Loucy (cell line): ENCODE measurements at regions not wholly inside any gene's neighbourhood (a gene's known extent, or its start where the extent isn't known, plus 50 kb on each side); places are given as distances from the start of the nearest gene placed in this dataset.

Experiments used
- H2AFZ ChIP-seq: fragments of 200-600 bp; sonication (generic); 2 replicates; pipeline ENCODE4 v1.6.0; 2016; ENCODE audit warnings: antibody characterized with exemption, mild to moderate bottlenecking, low read length, moderate library complexity
- H3F3A ChIP-seq: fragments of 200-600 bp; 2 replicates; pipeline ENCODE4 v1.6.0; 2016; ENCODE audit warnings: antibody characterized with exemption, low read depth, mild to moderate bottlenecking
- H3K27me3 ChIP-seq: fragments of 200-600 bp; sonication (generic); 2 replicates; pipeline ENCODE4 v1.6.1; 2014; ENCODE audit warnings: low read length, mild to moderate bottlenecking; ENCODE audit not compliant: insufficient read depth, poor library complexity, severe bottlenecking
- H3K36me3 ChIP-seq: fragments of 200-600 bp; sonication (generic); 2 replicates; pipeline ENCODE4 v1.6.1; 2016; ENCODE audit warnings: low read length; ENCODE audit not compliant: insufficient read depth
- H3K4me1 ChIP-seq: fragments of 200-600 bp; sonication (generic); 2 replicates; pipeline ENCODE4 v1.5.1; 2014; ENCODE audit warnings: low read length, mild to moderate bottlenecking; ENCODE audit not compliant: insufficient read depth, poor library complexity, severe bottlenecking
- H3K4me2 ChIP-seq: fragments of 200-600 bp; sonication (generic); 2 replicates; pipeline ENCODE4 v1.6.0; 2014; ENCODE audit warnings: antibody characterized with exemption, low read length, low read depth, mild to moderate bottlenecking; ENCODE audit not compliant: poor library complexity, severe bottlenecking
- H3K4me3 ChIP-seq: fragments of 200-600 bp; sonication (generic); 2 replicates; pipeline ENCODE4 v1.5.1; 2014; ENCODE audit warnings: low read length, mild to moderate bottlenecking, mixed read lengths; ENCODE audit not compliant: poor library complexity, severe bottlenecking
- H3K79me2 ChIP-seq: fragments of 200-600 bp; sonication (generic); 2 replicates; pipeline ENCODE4 v1.6.1; 2014; ENCODE audit warnings: low read length; ENCODE audit not compliant: insufficient read depth
- H3K9ac ChIP-seq: fragments of 200-600 bp; sonication (generic); 2 replicates; pipeline ENCODE4 v1.6.0; 2014; ENCODE audit warnings: mild to moderate bottlenecking, low read depth, low read length, moderate library complexity; ENCODE audit not compliant: poor library complexity, severe bottlenecking
- H3K9me2 ChIP-seq: fragments of 200-600 bp; sonication (generic); replicated peaks from 2 replicates; pipeline ENCODE4 v1.6.1; 2016; ENCODE audit warnings: low read depth, low read length, mixed read lengths
- H3K9me3 ChIP-seq: fragments of 200-600 bp; sonication (generic); 2 replicates; pipeline ENCODE4 v1.6.1; 2014; ENCODE audit warnings: mild to moderate bottlenecking, antibody characterized with exemption, low read length, low read depth; ENCODE audit not compliant: insufficient read depth
- H4K20me1 ChIP-seq: fragments of 200-600 bp; sonication (generic); 2 replicates; pipeline ENCODE4 v1.6.0; 2014; ENCODE audit warnings: antibody characterized with exemption, low read length, mild to moderate bottlenecking; ENCODE audit not compliant: insufficient read depth, poor library complexity, severe bottlenecking
- CTCF ChIP-seq: fragments of 200-600 bp; sonication (generic); conservative IDR thresholded peaks from 2 replicates; pipeline ENCODE4 v1.5.1; 2014; ENCODE audit warnings: mild to moderate bottlenecking, antibody characterized with exemption, low read length
- EZH2phosphoT487 ChIP-seq: fragments of 200-600 bp; IDR thresholded peaks from 2 replicates; pipeline ENCODE4 v1.6.1; 2018; ENCODE audit warnings: antibody characterized with exemption, mild to moderate bottlenecking, moderate library complexity, borderline replicate concordance

GRCh38 chr13:73782450-73783449, 351.5 kb downstream of the KLF12 start:
- no peaks in the 10 kb centered on the region for H4K20me1 ChIP-seq
- no peak overlapping the region for H3K4me3 ChIP-seq
- no peak overlapping the region for H2AFZ ChIP-seq
- H3K4me1 ChIP-seq: peaks cover 10% of the 10 kb centered on the region
- no peak overlapping the region for H3K4me2 ChIP-seq
- H3K27me3 ChIP-seq: no peaks in the 10 kb centered on the region
- H3K79me2 ChIP-seq: no peaks in the 10 kb centered on the region
- no peaks in the 10 kb centered on the region for H3K9me3 ChIP-seq
- no peak for TF ChIP-seq CTCF
- TF ChIP-seq EZH2phosphoT487: no peak
- no peak overlapping the region for H3K9ac ChIP-seq
- no peaks in the 10 kb centered on the region for H3K9me2 ChIP-seq
- no peaks in the 10 kb centered on the region for H3K36me3 ChIP-seq
- no peaks in the 10 kb centered on the region for H3F3A ChIP-seq

GRCh38 chr13:73781384-73781783, 352.8 kb downstream of the KLF12 start:
- Histone ChIP-seq H3K9me2 (no peaks in the 10 kb centered on the region), H3K4me1 (peaks cover 10% of the 10 kb centered on the region), H3K4me2 (peak overlapping the region; percentile 9), H4K20me1 (no peaks in the 10 kb centered on the region), H2AFZ (no peak overlapping the region), H3K79me2 (no peaks in the 10 kb centered on the region), H3K36me3 (no peaks in the 10 kb centered on the region), H3F3A (no peaks in the 10 kb centered on the region), H3K9me3 (no peaks in the 10 kb centered on the region), H3K4me3 (no peak overlapping the region), H3K9ac (no peak overlapping the region), H3K27me3 (no peaks in the 10 kb centered on the region)
- TF ChIP-seq CTCF (no peak), EZH2phosphoT487 (no peak)

- no peaks in the 10 kb centered on the region for H3K9me2 ChIP-seq
- H3K27me3 ChIP-seq: no peaks in the 10 kb centered on the region
- no peaks in the 10 kb centered on the region; the same call in 1 of the 2 replicates for H3K36me3 ChIP-seq
- no peaks in the 10 kb centered on the region for H3F3A ChIP-seq
- H4K20me1 ChIP-seq: no peaks in the 10 kb centered on the region
- peaks cover 10% of the 10 kb centered on the region for H3K4me1 ChIP-seq
- no peaks in the 10 kb centered on the region for H3K79me2 ChIP-seq
- H2AFZ ChIP-seq: no peak overlapping the region
- H3K4me2 ChIP-seq: no peak overlapping the region
- H3K9me3 ChIP-seq: no peaks in the 10 kb centered on the region
- no peak overlapping the region for H3K9ac ChIP-seq
- no peak for TF ChIP-seq EZH2phosphoT487
- TF ChIP-seq CTCF: no peak
- no peak overlapping the region for H3K4me3 ChIP-seq
Measured at GRCh38 chr13:73779881-73780280, 354.3 kb downstream of the KLF12 start.
